HG03045 (cell line): ENCODE measurements at regions not wholly inside any gene's neighbourhood (a gene's known extent, or its start where the extent isn't known, plus 50 kb on each side); places are given as distances from the start of the nearest gene placed in this dataset.
"Not testable (repeated sequence)": the region's sequence is repeated elsewhere in the genome, so short reads cannot be mapped to it uniquely, and the experiment has no call there.

Experiments
- ATAC-seq: cut with Tn5 transposase; IDR thresholded peaks from one replicate; pipeline ENCODE4 v1.9.1; 2021; ENCODE audit warnings: mild to moderate bottlenecking, moderate library complexity; ENCODE audit not compliant: unreplicated experiment

DNA sequence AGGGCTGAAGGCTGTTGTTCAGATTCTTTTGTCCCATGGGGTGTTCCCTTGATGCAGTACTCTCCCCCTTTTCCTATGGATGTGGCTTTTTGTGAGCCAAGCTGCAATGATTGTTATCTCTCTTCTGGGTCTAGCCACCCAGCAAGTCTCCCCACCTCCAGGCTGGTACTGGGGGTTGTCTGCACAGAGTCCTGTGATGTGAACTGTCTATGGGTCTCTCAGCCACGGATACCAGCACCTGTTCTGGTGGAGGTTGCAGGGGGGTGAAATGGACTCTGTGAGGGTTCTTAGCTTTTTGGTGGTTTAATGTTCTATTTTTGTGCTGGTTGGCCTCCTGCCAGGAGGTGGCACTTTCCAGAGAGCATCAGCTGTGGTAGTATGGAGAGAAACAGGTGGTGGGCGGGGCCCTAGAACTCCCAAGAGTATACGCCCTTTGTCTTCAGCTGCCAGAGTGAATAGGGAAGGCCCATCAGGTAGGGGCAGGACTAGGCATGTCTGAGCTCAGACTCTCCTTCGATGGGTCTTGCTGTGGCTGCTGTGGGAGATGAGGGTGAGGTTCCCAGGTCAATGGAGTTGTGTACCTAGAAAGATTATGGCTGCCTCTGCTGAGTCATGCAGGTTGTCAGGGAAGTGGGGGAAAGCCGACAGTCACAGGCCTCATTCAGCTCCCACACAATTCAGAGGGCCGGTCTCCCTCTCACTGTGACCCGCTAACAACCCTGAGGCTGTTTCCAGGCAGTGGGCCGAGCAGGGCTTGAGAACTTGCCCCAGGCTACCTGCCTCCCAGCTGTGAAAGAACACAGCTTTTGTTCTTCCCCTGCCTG is 87.4 kb downstream of the DLEU7 start:
- not testable (repeated sequence) for ATAC-seq

DNA sequence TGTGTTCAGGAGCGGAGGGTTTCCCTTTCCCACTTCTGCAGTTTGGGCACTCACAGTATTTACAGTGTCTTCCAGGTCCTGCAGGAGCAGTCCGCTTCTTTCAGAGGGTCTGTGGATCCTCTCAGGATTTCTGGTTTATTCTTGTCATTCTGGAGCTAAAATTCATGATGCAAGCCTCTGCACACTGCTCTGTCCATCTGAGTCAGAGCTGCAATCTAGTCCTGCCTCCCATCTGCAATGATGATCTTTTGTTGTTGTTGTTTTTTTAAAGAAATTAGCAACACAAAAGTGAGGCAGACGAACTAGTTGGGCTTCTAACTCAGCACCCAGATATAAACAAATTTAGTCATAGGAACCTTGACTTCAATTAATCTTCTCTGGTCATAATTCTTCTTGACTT is 86.5 kb downstream of the DLEU7 start:
- ATAC-seq = no peak

DNA sequence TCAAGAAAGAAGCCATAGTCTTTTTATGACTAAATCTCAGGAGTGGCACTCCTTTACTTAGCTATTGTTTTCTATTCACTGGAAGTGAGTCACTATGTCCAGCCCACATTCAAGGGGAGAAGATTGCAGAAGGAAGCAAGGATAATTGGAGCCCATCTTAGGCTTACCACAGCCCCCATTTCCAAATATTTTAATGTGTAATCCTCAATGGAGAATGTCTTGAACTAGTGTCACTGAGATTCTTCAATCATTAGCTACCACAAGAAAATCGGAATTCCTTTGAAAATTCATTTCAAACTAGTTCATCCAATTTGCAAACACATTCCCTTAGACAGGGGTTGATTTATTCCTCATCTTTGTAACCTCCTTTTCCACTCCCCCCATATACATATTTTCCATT is 84.7 kb downstream of the DLEU7 start:
- ATAC-seq = no peak

DNA sequence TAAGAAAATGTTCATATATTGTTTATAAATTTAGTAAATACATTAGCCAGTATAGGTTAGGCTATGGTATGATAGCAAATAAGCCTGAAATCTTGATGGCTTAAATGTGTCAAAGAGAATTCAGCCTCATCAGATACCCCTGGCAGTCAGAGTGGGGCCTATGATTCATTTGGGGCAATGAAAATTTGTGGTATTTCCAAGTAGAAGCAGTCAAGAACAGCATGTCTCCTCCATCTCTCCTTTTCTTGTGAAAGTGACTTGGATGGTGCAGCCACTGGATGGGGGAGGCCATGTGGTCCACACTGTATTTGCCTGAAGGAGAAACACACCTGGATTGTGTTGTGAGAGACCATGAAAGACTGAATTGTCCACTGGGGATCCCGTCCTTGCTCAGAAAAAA is 82.7 kb downstream of the DLEU7 start:
- ATAC-seq = no peak

DNA sequence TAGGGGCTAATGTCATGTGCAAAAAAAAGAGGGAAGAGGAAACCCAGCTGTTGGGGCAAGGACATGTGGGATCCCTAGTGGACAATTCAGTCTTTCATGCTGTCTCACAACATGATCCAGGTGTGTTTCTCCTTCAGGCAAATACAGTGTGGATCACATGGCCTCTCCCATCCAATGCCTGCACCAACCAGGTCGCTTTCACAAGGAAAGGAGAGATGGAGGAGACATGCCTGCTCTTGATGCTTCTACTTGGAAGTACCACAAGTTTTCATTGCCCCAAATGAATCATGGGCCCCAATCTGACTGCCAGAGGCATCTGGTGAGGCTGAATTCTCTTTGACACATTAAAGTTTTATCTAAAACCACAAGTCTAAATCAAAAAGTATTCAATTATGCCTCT is 82.1 kb downstream of the DLEU7 start:
- no peak for ATAC-seq

DNA sequence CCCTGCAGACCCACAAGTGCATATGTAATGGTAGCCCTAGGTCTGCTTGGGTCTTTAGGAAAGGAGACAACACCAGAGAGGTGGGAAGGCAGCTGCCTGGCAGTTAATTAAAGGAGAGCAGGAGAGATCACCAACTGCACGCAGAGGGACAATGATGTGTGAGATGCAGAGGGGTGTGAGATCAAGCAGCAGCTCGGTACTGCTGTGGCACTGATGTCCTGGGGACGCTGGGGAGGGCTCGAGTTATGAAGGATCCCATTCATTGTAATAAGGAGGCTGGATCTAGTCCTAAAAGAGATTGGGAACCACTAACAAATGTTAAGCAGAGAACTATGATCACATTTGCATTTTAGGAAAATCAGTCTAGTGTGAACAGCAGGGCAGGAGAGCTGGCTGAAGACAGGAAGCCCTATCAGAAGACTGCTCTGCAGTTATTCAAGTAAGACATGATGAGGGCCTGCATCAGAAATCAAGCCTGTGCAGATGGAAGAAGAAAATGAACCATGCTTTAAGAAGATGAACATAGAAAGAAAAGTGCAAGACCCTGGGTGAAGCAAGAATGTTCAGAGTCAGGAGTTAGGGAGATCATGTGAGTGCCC is 80.4 kb downstream of the DLEU7 start:
- ATAC-seq = no peak

DNA sequence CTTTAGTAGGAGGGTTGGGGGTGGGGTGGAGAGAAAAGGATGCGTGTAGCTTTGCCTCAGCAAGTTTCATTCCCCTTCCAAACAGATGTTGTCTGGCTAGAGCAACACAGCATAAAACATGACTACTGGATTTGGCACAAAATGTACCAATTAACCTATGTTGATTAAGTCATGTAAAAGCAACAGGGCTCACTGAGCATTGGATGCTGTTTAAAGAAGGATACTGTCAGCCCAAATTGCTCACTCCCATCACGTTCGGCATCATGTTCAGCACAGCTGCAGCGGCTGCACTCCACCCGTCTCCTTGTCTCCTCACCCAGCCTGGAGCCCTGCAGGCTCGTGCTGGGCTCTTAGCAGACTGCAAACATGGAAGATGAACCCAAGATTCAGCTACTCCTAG is 77.5 kb downstream of the DLEU7 start:
- no peak for ATAC-seq

DNA sequence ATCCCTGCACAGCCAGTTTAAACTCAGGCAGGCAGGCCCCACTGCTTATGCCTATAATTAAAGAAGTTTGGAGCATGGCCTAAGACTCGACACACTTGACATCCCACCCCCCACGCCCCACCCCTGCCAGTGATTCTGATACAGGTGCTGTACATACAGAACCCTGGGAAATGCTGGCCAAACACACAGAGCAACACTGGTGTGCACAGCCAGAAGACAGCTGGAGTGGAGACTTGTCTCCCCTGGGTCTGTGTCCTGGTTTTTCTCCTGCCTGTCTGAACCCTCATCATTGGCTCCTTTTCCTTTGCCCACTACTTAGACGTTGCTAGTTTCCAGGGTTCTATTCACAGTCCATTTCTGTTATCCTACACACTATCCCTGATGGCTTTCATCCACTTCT is 76.8 kb downstream of the DLEU7 start:
- ATAC-seq = no peak

DNA sequence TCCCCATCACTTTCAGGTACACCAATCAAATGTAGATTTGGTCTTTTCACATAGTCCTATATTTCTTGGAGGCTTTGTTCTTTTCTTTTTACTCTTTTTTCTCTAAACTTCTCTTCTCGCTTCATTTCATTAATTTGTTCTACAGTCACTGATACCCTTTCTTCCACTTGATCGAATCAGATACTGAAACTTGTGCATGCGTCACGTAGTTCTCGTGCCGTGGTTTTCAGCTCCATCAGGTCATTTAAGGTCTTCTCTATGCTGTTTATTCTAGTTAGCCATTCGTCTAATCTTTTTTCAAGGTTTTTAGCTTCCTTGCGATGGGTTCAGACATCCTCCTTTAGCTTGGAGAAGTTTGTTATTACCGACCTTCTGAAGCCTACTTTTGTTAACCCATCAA is 70.6 kb downstream of the DLEU7 start:
- not testable (repeated sequence) for ATAC-seq
